ENCODE measurements at regions not wholly inside any gene's neighbourhood (a gene's known extent, or its start where the extent isn't known, plus 50 kb on each side); places are given as distances from the start of the nearest gene placed in this dataset.

DNA sequence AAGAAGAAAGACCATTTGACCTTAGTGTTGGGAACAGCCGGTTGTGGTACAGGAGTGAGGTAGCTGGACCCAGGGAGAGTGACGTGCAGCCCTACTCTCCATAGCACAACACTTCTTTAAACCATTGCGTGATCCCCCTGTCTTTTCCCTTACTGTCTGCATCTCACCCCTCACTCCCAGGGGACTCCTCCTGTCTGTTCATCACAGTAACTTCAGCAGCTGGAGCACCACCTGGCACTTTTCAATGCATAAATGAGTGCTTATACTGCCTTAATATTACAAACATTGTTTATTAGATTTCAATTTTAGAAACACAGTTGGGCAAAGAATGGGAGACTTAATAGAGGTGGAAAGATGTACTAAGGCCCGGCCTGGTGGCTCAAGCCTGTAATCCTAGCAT is 285.5 kb downstream of the UQCRFS1 start:
- no peak for DNase-seq

DNA sequence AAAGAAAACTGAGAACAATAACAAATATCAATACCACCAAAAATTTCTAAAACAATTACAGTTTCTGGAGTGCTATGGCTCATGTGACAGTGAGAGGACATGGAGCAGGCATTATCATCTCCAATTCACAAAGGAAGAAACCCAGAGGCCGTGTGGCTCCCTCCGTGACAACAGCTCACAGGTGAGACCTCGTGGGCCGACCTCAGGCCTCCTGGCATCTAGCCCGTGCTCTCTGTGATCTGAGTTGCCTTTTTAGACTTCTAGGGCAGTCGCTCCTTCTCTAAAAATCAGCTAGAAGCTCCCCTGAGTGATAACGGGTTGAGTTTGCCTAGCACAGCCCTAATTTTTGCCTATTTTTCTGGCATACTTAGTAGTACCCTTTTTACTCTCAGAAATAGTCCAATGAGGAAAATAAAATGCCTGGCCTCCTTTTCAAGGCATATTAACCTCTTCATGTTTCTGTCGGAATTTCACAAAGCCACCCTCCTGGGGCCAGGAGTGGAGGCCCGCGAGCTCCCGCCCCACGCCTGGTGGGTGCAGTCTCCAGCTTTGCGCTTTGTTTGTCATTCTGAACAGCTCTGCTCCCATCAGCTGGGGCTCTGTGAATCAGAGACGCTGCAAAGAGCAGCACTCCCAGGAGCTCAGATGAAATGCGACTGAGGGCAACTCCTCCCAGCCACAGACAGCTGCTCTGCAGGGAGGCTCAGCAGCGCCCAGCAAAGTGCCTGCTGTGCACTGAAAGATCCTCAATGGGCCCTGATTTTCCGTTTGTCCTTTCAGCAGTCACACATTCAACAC is 292.5 kb downstream of the UQCRFS1 start:
- DNase-seq, result no peak

DNA sequence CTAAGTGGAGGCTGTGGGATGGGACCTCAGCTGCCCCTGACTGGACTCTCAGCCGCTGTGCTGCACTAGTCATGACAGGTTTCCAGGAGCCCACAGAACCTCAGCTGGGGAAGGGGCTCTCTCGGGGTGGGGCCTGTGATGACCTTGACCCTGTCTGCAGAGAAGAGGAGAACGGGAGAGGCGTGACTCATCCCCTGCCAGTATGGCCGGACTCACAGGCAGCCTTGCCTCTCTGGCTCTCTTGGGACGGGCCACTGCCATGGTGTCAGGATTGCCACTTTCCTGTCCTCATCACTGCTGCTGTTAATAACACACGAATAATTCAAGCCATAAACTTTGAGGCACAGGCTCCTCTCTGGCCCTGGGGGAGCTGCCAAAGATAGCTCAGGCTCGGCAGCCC is 295.3 kb downstream of the UQCRFS1 start:
- no peak for DNase-seq

DNA sequence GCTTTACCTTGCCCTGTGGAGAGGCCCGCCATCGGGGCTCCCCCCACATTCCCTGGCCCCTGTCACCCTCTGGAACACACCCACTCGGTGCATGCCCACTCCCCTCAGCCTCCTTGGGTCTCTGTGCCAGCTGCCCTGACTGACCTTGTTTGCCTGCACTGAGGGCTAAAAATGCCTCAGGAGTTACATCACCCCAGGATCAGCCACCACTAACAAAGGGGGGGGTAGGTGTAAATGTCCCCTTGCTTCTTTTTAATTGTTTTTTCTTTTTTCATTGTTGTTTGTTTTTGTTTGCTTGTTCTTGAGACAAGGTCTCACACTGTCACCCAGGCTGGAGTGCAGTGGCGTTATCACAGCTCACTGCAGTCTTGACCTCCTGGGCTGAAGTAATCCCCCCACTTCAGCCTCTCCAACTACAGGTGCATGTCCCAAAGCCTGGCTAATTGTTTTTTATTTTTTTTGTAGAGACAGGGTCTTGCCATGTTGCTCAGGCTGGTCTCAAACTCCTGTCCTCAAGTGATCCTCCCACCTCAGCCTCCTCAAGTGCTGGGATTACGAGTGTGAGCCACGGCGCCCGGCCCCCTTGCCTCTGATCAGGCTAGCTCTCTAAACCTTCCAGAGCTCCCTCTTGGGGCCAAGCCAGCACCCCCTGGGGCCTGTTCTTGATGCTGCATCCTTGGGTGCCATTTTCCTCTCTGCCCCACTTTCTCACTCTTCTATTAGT is 297.1 kb downstream of the UQCRFS1 start:
- DNase-seq, result no peak

DNA sequence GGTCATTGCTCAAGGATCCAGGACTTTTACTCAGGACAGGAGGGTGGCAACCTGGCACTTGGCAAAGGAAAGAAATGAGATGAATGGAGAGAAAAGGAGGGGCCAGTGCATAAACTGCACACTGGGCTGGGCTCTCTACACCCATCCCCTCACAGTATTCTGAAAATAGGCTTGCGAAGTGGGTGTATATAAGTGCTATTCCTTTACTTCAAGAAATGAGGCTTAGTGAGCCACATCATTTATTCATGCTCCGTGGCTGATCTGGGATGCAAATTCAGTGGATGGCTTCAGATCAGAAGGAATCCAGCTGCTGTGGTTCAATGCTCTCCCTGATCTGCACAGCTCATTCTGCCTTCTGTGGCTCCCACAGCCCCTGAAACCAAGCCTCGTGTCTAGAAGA is 297.7 kb downstream of the UQCRFS1 start:
- DNase-seq, result no peak

DNA sequence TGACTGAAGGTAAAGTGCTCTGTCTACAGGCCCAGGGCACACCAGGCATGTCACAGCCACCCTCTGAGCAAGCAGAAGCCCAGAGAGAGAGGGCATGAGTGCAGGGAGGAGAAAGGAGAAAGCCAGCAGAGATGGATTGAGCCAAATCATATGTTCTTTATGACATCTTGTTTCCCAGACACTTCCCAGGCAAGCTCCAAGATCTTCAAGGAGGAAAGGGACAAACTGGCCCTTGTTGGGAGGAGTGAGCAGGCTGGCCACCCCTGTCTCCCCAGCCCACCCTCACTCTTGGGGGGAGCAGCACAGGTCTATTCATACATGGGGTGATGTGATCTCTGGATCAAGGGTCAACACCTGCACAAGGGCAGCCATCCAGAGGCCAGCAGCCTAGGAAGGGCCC is 298.8 kb downstream of the UQCRFS1 start:
- DNase-seq, result no peak

DNA sequence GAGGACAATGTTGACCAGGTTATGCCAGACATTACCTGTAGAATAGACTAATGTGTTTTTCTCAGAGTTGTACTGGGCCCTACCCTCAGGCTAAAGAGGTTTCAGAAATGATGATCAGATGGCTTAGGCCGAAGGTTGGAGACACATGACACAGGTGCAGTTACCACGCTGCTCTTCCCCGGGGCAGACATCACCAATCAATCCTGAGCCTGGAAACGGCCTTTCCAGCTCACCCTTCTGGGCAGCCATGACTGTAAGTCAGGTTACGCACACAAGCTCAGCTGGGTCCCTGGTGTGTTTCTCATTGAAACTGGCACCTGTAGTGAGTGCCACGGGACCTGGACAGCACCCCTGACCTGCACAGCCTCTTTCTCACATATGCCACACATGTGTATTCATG is 299.3 kb downstream of the UQCRFS1 start:
- no peak for DNase-seq

DNA sequence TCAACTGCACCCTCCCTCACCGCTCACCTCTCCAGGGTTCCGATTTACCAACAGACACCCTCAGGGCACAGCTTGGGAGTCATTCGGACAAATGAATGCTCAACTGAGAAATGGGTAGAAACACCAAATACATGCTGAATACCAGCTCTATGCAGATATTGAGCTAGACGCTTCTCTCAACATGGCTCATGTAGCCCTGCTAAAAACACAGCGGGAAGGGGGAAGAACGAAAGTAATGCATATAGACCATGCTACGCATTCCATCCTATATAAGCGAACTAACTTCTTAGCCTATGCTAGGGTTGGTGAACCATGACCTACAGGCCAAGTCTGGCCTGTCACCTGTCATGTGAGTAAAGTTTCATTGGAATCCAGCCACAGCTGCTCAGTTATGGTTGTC is 304.0 kb downstream of the UQCRFS1 start:
- no peak for DNase-seq

DNA sequence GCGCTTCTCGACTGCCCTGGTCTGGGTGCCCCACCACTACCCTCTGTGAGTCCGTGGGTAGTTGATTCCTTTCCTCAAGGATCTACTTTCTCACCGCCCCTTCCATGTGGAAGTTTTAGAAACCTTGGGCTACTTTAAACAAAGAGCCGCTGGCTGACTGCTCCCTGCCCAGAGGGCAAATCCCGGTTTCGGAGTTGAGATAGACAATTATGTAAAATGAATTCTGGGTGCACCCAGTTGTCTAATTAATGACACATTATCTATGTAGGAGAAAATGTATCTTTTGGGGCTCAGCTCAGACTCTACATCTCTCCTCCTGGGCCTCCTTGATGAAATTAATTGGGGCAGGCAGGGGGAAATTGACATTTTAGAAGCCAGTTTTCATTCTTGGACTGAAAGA is 305.4 kb downstream of the UQCRFS1 start:
- no peak for DNase-seq

DNA sequence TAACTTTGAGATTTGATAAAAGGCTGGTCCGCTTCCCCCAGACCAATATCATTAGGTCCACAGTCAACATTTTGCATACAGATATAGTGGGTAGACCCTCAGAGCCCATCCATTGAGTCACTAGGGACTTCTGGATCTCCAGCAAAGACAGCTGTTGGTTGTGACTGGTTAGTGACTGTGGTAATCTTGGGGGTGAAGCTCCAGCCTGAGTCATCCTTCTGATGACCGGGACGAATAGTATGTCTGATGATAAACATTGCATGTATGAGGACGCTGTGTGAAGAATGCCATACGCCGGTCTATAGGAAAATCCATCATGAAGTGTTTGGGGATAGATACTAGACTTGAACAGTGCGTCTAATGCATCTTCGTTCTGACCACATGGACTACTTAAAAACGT is 307.0 kb downstream of the UQCRFS1 start:
- no peak for DNase-seq

DNA sequence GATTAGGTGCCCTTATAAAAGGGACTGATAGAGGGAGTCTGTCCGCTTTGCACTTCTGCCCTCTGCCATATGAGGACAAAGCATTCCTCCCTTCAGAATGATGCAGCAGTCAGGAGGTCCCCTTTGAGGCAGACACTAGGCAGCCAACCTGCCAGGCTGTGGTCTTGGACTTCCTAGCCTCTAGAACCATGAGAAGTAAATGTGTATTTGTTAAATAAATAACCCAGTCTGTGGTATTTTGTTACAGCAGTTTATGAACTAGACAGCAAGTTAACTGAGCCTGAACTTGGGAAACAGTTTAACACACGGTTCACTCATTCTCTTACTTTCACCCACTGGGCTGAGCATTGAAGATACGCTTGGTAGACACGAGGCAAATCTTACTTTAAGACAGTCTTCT is 313.2 kb downstream of the UQCRFS1 start:
- DNase-seq, result no peak

DNA sequence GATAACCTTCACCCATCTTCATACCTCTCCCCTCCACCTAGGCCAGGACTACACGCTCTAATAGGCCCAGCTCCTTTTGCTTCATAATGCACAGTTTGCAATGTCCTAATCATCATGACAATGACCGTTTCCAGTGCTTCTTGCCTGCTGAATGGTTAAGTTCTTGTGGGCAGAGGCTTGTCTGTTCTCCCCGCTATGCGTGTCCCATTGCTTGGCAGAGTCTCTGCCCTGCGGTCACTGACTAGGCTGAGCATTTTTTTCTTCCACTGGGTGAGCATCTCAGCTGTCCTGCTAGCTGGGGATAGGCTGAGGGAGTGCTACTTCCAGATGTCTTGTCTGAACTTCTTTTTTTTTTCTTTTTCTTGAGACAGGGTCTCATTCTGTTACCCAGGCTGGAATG is 314.7 kb downstream of the UQCRFS1 start:
- DNase-seq, result no peak

DNA sequence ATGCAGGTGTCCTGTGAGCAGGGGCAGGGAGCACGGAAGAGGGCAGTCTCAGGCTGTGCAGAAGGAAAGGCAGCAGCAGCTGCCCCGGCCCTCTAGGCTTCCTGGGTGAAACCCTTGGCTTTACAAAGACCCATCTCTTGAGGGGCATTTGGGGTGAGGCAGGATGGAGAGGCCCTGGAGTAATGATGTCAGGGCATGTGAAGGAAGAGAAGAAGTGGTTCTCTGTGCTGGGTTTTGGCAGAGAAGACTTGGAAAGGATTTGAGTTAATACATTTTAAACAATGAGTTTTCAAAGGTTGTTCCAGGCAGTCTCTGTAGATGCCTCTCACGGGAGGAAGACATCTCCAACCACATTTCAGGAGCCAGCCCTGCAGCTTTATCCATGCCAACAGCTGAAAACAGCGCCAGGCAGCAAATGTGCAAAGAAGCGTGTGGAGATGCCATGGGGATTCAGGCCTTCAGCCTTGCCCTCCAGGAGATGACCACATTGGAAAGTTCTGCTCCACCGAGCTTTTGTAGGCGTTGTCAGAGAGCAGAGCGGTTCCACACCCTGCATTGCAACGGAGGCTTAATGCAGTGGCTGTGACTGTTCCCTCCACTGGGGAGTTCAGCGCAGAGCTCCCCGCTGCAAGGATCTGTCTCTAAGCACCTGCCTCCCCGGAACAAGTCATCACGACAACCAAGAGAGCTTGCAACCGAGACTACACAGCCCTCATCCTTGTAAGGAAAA is 322.8 kb downstream of the UQCRFS1 start:
- no peak for DNase-seq

DNA sequence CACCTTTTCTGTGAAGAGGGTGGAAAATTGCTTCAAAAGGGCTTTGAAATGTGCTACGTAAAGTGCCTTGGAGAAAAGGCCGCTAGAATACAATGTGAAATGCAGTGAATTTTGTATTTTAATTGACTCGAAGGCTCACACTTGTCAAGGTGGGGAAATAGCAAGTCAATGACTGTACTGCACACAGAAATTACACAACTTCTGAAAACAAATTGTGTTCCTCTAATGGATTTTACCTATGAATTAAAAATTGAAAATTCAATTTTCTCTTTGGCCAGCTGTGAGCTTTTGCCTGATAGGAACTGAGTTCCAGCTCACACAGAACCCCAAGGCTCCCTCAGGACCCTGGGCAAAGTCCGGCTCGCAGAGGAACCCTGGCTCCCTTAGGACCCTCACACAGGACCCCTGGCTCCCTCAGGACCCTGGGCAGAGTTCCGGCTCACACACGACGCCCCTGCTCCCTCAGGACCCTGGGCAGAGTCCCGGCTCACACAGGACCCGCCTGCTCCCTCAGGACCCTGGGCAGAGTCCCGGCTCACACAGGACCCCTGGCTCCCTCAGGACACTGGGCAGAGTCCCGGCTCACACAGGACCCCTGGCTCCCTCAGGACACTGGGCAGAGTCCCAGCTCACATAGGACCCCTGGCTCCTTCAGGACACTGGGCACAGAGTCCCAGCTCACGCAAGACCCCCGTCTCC is 324.9 kb downstream of the UQCRFS1 start:
- DNase-seq, result no peak

DNA sequence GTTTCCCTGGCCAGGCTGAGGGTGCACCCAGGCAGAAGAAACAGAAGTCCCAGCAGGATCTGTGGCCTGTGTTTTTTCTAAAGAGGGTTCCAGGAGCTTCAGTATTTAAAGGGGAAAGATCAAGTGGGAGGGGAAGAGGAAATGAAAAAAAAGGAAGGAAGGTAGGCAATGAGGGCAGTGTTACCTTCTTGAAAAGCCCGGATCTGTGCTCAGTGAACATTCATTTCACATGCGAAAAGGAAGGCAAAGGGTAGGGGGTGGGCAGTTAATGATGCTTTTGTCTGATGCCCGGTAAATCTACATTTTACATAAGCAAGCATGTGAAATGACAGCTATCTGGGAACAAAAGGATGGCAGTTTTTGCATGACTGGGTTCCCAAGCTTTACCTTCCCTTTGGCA is 326.2 kb downstream of the UQCRFS1 start:
- no peak for DNase-seq

DNA sequence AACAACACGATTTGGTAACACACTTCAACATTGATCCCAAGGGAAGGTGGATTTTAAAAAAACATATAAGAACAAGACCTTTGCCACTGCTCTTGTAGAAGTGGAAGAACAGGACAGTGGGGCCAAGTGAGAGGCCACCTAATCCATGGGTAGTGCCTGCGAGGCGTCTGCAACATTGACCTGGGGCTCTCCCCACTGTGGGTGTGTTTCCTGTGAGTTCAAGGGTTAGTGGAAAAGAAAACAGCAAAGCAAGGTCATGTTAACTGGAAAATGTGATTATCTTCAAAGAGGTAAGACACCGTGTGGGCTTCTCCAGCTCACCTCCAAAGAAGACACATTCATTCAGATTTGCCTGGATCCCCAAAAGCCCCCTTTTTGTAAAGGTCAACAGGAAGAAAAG is 327.0 kb downstream of the UQCRFS1 start:
- no peak for DNase-seq

DNA sequence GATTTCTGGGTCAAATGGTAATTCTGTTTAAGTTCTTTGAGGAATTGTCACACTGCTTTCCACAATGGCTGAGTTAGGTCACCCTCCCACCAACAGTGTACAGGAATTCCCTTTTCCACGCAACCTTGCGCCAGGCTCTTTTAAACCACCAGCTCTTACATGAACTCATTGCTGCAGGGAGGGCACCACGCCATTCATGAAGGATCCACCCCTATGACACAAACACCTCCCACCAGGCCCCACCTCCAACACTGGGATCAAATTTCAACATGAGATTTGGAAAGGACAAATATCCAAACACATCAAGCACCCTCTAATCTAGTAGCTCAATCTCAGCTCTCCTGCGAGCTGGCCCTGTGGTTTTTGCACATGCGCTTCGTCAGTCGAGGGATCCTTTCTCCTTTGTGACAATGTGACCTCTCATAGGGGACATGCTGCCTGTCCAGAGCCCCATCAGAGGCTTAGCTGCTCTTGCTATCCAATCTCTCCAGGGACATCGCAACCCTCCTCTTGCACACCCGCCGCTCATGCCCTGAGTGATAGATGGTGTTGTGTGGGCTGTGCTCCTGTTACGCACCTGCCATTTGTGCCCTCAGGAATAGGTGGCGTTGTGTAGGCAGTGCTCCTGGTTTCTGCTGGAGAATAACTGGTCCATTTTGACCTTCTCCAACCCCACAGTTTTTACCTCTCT is 328.0 kb downstream of the UQCRFS1 start:
- no peak for DNase-seq

DNA sequence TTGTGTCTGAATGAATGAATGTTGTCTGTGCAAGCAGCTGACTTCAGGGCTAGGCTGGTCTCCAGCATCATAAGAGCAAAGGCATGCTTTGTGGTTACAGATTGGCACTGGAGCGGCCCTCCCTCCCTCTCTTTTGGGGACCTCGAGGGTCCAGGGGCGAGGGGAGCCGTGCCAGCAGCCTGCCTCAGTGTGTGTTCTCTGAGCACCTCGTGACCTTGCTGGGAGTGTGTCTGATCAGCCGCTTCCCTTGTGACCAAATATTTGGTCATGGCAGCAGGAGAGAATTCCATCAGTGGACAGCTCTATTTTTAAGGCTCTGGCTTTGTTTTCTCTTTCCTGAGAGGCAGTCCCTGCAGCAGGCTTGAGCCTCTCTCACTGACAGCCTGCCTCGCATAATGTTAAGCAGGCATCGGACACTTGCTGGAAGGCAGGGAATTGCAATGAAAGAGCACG is 329.7 kb downstream of the UQCRFS1 start:
- DNase-seq, result no peak

DNA sequence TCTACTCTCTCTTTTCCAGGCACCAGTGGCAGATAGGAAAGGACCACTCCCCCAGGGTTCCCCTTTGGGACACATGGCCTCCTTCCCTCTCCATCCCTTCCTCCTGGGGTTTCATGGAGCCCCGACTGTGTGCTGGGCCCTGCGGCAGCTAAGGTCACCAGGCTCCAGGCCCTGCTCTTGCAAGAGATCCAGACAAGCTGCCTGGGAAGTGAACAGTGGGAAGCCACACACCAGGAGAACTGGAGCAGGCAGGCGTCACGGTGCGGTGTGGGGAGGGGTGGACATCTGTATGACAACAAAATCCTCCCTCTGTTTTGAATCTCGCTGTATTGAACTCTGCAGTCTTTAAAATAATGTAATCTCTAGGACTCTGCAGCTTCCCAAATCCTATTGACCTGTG is 330.1 kb downstream of the UQCRFS1 start:
- no peak for DNase-seq

DNA sequence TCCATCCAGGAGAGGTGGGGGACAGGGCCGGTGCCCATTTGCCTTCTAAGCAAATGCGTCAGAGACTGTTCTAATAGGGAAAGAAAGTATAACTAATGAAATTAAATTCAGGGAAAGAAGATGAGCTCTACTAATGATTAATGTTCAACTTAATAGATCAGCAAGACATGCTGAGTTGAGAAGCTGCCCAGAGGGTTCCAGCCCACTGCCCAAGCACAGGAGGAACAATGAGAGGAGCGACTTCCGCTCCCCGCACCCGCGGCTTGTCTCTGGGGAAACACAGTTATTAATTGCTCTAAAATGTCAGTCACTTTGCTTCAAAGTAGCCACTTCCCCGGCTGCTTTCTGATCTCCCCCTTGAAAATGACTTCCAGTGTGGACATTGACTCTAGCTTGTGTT is 331.3 kb downstream of the UQCRFS1 start:
- DNase-seq, result no peak

DNA sequence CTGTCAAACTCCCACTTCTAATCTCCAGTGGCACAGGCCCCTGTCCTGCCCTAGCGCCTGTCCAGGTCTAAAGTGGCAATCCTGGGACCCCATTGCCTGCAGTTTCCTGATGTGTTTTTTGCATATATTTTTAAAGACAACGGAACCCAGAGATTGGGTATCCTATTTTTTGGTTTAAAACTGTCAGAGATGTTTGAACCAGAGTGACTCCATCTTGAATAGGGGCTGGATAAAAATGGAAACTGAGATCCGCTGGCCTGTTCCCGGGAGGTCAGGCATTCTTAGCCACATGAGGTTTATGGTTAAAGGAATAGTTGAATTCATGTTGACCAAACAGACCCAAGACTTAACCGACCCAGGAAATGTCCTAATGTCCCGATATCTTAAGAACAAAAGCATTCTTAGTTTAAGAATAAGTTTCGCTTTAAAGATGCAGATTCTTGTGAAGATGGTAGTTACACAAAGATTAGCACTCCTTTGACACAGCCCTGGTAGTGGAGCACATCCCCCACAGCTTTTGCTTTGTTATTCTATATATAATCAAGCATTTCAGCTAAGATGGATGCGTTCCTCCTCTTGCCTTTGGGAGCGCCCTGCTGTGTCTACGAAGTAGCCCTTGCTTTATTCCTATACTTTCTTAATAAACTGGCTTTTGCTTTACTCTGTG is 332.1 kb downstream of the UQCRFS1 start:
- DNase-seq, result no peak

All from SHP77 (cell line).